ENCODE measurements at regions not wholly inside any gene's neighbourhood (a gene's known extent, or its start where the extent isn't known, plus 50 kb on each side); places are given as distances from the start of the nearest gene placed in this dataset.

- no peak for TF ChIP-seq CTCF (IDR thresholded peaks at IDR 0.05; ENCODE audit: extremely low read depth, missing control alignments)
- DNase-seq (ENCODE audit: low spot score): no peak
These were observed 527.0 kb upstream of the MGMT start for GRCh38 chr10:128940081-128940480.

GRCh38 chr10:128943111-128943510, 523.9 kb upstream of the MGMT start:
- no peak for TF ChIP-seq CTCF (IDR thresholded peaks at IDR 0.05; ENCODE audit: extremely low read depth, missing control alignments)

GRCh38 chr10:128945398-128945797, 521.6 kb upstream of the MGMT start:
- DNase-seq (ENCODE audit: low spot score): no peak
- TF ChIP-seq CTCF (IDR thresholded peaks at IDR 0.05; ENCODE audit: extremely low read depth, missing control alignments): no peak

More at GRCh38 chr10:128943111-128943510, 523.9 kb upstream of the MGMT start:
- no peak for DNase-seq (ENCODE audit: low spot score)

GRCh38 chr10:128950159-128950915, 516.7 kb upstream of the MGMT start:
- TF ChIP-seq CTCF (IDR thresholded peaks at IDR 0.05; ENCODE audit: extremely low read depth, missing control alignments): no peak
- no peak for DNase-seq (ENCODE audit: low spot score)

GRCh38 chr10:128950916-128951275, 516.1 kb upstream of the MGMT start:
- no peak for TF ChIP-seq CTCF (IDR thresholded peaks at IDR 0.05; ENCODE audit: extremely low read depth, missing control alignments)
- no peak for DNase-seq (ENCODE audit: low spot score)

- TF ChIP-seq CTCF (IDR thresholded peaks at IDR 0.05; ENCODE audit: extremely low read depth, missing control alignments): no peak
- DNase-seq (ENCODE audit: low spot score): no peak
These were observed 514.2 kb upstream of the MGMT start for GRCh38 chr10:128952856-128953255.

- TF ChIP-seq CTCF (IDR thresholded peaks at IDR 0.05; ENCODE audit: extremely low read depth, missing control alignments): no peak
- no peak for DNase-seq (ENCODE audit: low spot score)
These were observed 510.9 kb upstream of the MGMT start for GRCh38 chr10:128956149-128956548.
